CD1c-positive myeloid dendritic cell (primary cell): ENCODE measurements at regions not wholly inside any gene's neighbourhood (a gene's known extent, or its start where the extent isn't known, plus 50 kb on each side); places are given as distances from the start of the nearest gene placed in this dataset.

Experiments
- DNase-seq: peaks from one replicate; pipeline ENCODE4 v3.0.0-alpha.2; 2016; ENCODE audit errors: extremely low spot score

DNA sequence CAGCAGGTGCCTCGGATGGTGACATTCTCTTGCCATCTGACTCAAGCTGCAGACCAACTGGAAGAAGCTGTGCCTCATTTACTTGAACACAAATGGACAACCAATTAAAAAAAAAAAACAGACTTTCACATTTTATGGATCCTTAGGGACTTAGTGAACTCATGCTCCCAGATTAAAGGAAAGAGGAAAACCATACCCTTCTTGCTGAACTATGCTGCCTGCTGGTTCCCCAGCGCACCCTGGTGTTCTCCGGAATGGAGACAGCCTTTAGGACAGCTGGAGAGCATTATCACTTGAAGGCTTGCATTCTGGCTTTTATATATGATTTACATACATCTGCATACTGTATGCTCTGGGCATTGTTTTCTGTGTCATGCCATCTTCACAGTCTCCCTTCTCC, 370.7 kb downstream of the SLC4A3 start:
- DNase-seq, result no peak

DNA sequence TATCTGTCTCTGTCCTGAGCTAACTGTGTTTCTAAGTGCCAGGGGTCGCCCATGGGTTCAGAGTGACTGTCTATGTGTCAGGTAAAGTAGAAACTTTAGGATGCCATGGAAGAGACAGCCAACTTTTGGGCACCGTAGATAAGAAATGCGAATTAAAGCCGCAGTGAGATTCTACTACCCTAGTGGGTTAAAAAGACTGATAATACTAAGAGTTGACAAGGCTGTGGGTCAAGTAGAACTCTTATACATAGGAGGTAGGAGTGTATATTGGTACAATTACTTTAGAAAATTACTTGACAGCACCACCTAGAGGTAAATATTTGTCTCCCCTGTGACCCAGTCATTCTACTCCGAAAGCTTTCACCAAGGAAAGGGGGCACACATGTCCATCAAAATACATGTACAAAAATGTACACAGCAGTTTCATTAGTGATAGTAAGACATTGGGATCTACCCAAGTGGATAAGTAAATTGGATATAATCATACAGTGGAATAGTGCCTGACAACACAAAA, 371.3 kb downstream of the SLC4A3 start:
- no peak for DNase-seq

DNA sequence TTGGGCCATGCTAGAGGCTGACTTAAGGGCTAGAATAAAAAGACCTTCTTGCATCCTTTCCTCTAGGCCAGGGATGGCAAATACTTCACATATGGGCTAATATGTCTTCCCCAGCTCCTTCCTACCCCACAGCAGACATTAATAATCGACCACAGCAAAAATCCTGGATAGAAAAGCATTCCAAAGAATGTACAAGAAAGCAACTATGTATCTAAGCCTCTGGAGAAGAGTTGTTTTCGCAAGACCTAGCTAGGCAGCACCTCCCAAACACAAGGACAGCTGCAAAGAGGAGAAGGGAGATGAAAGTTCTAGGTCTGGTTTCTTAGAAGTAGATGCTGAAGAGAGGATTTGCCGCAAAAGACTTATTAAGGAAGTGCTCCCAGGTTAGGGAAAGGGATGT, 372.6 kb downstream of the SLC4A3 start:
- DNase-seq, result no peak

DNA sequence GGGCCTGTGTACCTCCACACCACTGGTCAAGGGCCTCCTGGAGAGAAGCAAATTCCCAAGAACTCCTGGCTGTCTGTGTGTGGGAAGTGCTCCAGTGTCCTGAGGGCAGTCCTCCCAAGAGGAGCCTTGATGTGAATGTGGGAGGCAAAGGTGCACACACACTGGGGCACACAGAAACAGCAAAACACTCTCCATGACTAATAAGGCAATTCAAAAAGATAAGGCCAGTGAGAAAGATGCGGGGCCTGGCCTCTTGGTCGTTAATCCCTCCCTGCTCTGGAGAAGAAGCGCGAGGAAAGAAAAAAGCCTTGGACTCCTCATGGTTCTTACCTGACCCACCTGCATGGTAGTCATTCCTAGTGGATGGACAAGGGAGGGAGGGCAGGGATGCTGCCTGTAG, 373.2 kb downstream of the SLC4A3 start:
- no peak for DNase-seq

DNA sequence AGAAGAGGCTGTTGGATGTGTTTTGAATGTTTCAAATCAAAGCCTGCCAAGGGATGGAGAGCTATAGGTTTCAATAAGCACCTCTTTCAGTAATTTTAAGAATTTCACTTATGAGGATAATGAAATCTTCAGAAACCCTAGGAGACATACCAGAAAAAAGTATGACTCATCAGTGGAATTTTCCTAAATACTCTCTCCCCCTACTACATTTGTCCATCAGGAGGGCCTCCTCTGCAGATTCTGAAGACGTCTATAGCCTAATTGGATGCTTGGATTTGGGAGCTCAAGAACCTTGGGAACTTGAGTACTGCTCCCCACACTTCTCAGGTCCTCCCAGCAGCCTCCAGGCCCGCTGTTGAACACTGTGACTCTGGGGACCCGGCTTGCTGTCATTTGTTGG, 374.3 kb downstream of the SLC4A3 start:
- DNase-seq, result no peak

DNA sequence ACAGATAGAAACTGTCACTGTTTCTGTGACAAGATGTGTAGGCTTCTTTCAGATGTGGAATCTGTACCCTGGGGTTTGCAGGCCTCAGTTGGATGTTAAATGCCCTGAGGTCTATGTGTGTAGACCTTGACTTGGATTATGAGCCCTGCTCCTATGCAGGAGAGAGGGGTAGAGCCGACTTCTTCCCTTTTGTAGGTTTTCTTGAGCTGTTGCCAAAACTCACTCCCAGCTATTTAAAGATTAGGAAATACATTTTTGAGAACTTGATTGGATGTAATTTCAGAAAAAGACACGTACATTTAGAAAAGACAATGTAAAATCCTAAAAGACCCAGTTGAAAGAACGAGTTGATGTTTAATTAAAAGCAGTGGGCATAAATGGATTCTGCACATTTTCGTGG, 374.8 kb downstream of the SLC4A3 start:
- no peak for DNase-seq

DNA sequence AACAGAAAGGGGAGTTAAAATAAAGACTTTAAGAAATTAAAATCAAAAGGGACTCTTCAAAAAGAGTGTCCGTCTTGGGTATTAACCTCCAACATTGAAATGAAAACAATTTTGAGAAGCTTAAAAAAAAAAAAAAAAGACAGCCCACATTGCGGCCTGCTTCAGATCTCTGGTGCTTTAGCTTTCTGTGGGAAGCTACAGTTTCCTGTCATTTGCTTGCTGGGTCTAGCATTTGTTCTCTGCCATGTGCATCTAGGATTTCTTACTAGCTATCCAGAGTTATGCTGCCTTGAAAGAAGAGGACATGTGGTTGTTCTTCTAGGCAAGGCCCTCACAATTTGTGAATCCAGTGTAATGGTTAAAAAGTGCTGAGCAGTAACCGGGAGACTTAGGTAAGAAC, 375.3 kb downstream of the SLC4A3 start:
- no peak for DNase-seq

DNA sequence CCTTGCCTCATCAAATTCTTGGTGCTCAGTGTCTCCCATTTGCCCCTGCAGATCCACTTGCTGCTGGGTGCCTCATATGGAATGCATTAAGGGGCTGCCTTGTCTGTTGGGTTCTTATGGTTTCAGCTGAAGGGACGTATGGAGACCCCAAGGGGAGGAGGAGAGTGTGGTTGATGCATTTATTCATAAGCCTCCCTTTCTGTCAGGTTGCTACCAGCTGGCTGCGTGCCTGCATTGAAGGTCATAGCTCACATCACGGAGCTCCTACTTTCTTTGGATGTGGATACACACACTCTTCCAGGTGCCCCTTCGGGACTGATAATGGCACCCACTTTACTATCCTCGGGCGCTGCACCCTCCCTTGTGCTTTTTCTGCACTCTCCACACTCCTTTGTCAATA, 377.9 kb downstream of the SLC4A3 start:
- no peak for DNase-seq

DNA sequence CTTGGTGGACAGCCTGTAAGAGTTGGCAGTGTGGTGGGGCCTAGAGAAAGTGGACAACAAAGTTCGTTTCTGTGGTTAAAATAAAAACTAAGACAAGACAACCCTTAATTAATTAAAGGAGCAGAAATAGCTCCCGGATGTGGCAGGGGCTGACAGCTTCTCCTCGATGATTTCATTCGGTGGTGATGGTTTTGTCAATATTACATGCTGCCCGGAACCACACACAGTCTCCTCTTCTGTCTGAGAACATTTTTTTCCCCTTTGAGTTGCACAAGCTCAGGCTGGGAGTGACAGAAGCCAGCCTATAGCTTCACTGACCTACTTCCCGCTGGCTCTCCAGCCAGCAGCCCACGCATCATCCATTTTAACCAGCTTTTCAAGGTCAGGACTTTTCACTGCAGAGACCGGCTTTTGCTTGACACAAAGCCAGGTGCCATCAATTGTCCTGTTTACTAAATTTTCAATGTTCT, 378.8 kb downstream of the SLC4A3 start:
- no peak for DNase-seq

DNA sequence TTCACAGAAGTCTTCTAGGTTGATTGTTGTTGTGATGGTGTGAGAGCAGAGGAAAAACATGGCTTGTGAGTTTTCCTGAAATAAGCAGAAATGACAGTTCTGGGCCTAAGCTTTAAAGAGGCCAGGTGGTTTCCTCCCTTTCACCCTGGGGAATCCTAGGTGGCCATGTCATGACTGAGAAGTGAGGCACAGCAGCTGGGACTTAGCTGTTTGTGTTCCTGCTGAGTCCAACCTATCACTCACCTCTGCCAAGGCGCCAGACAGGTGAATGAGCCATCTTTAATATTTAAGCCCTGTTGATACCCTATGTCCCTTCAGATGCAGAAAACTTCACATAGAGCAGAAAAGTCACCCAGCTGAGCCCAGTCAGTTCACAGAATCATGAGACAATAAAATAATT, 384.4 kb downstream of the SLC4A3 start:
- DNase-seq, result no peak

DNA sequence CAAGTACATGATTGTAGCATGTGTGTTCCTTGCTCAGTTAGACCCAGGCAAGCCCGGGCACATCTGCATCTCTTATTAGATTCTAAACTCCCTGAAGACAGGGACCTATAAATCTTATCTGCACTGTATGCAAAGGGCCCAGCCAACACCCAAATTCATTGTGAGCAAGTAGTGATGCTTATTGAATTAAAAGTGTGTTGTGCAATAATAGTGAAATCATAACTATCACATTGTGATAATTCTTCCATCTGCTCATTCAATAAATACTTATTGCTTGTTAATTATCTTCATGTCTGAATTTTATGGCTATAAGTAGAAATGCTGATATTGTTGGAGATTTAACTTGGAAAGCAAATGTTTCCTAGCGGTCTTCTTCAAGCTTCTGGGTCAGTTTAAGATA, 387.5 kb downstream of the SLC4A3 start:
- no peak for DNase-seq

DNA sequence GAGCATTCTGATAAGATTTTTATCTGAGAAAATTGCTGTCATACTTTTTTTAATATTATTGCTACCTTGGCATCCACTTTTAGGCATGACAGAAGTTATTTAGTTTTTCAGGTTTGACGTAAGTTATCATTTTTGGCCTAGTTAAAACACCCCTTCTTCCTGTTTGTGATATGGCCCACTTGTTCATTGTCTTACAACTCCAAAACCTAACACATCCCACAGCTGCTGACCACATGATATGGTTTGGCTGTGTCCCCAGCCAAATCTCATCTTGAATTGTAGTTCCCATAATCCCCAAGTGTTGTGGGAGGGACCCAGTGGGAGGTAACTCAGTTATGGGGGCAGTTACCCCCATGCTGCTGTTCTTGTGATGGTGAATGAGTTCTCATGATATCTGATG, 388.1 kb downstream of the SLC4A3 start:
- DNase-seq, result no peak

DNA sequence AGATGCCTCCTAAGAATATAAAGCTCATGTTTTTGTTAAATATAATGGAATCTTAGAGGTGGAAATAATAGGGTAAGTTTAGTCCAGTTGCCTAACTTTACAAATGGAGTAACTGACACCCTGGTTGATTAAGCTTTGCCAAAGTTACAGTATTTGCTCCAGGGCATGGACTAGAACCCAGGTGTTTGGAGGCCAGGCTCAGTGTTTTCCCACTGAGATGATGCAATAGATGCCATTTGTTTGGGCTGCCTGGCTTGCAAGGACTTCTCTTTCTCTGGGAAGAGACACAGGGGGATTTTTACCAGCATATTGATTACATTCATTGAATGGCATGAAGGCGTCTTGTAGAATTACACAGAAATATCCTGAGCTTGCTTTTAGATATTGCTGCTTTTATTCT, 397.8 kb downstream of the SLC4A3 start:
- no peak for DNase-seq

DNA sequence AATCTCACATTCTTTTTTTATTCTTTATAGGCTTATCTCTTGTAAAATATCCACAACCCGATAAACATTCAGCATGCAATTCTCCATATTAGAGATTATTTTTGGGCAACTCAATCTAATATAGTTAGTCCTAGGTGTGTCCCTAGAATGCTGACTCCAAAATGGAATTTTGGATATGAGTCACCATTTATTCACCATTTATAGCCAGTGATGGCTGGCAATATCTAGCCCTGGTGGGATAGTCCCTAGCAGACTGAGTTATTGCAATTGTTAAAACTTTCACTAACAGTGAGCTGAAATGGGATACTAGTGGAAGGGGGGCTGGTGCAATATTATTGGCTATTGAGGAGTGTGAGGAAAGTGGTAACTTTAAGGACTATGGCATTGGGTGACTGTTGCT, 401.6 kb downstream of the SLC4A3 start:
- no peak for DNase-seq

DNA sequence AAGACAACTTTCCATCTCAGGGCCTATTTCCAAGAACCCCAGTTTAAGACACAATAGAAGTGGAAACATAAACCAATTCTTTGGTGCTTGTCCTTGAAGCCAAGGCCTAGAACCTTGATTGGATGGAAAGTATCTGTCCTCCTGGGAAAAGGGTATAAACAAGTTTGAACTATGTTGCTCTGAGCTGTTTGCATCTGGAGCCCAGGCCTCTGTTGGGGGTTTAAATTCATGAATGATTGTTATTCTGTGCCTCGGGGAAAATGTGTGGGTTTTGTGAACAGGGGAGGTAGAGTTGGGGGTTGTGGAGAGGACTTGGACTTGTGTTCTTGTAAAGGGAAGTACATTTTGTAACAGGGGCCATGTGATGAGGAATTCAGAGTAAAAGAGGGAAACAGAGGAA, 406.1 kb downstream of the SLC4A3 start:
- DNase-seq, result no peak

DNA sequence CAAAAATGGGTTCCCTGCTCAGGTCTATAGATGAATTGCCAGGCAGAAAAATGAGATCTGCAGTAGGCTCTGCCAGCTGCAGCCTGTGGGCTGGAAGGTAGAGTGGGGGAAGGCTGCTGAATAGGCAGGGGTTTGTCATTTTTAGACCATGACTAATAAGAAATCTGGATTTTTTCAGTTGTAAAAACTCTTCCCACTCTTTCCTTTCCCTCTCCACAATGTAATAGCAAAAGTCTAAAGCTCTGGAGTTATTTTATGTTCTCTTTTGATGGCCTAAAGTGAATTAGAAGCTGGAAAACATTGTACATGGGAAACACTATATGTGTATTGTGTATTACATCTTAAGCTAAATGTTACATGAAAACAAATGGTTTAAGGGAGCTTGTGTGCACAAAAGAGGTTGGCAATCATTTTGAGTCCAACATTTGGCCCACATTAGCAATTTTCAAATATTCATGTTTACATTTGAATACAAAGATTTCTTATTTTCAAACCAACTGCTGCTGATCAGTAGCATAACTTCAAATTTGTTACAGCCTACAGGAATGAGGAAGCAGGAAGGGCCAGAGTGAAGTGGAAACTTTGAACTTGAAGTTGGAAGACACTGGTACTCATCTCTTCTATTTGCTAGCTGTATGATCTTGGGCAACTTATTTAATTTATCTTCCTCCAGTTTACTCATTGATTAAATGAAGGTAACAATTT, 407.1 kb downstream of the SLC4A3 start:
- no peak for DNase-seq

DNA sequence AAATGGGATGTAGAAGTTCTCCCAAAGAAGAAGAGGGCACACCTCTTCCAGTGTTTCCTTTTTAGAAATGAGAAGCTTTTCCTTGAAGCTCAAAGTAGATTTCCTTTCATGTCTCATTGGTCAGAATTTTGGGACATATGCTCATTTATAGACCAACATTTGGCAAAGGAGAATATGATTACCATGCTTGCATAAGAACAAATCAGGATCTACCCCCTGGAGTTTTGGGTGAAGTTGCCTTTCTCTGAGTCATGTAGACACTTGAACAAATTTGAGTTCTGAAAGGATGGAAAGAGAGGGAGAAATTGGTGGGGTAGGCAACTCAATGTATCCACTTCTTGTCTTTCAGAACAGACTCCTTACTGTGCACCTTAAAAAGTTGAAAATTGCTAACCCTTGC, 409.0 kb downstream of the SLC4A3 start:
- no peak for DNase-seq

DNA sequence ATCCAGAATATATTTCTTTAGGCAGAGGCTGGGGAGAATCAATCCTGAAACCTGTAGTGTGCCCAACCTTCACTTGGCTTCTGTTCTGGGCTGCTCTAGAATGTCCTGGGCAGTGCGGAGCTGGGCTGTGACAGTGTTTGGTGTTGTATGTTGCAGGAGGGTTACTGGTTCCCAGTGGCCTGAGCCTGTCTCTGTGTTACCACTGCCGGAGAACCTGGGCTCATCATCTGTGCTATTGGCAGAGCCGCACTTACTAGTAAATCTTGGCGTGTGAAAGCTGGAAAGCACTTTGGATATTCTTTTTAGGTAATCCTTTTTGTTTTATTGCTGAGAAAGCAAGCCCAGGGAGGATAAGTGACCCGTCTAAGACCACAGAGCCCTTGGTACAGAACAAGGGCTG, 412.9 kb downstream of the SLC4A3 start:
- DNase-seq, result no peak

DNA sequence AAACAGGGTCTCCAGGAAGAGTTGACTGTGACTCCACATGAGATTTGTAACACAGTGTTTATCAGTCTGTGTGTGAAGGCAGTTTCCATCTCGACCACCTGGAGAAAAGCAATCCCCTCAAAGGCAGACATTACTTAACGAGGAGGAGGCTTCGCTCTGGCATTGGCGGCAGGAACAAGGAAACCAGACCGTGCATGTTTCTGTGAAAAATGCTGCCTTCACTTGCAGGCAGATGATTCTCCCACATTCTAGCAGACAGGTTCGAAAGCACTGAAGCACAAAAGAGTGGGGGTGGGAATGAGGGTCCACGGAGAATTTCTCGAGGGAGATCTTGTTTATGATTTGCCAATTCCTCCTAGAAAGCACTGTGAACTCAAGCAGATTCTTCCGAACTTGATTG, 414.0 kb downstream of the SLC4A3 start:
- no peak for DNase-seq

DNA sequence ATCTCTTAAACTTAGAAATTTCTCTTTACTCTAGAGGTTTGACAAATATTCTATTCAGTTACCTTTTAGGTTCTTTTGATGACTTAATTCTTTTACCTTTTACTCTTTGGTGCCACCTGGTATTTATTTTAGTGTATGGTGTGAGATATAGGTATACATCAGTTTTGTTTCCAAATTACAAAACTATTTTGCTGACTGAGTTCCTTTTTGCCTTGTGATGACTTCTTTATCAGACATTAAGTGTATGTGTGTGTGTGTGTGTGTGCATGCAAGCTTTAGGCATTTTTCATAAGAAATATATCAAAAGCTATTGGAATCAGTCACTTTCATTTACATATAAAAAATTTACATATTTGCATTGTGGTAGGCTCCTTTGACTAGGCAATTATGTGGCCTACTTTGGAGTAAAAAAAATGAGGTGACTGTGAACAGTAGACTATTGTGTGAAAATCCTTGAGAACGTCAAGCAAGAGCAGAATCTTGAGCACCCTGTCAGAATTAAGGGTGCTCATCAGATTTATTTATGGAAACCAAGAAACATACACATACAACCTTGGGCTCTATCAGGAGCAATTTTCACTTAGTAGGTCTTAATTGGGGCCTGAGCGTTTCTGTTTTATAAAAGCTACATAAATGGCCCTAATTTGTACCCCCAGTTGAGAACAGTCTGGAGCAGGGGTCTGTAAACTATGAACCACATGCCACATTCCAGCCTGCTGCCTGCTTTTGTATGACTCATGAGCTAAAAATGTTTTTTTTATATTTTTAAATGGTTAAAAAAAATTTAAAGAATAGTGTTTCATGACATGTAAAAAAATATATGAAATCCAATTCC, 415.9 kb downstream of the SLC4A3 start:
- no peak for DNase-seq

DNA sequence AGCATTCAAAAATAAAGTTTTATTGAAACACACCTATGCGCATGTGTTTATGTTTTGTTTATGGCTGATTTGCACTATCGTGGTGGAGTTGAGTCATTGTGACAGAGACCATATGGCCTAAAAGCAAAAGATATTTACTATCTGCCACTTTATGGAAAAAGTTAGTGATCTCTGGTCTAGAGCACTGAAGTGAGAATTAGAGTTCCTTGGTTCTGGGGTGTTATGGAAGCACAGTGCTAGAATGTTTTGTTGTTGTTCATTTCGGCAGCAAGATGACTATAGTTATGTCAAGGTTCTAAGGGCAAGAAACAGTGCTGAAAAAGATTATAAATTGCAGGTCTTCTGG, 416.5 kb downstream of the SLC4A3 start:
- no peak for DNase-seq

DNA sequence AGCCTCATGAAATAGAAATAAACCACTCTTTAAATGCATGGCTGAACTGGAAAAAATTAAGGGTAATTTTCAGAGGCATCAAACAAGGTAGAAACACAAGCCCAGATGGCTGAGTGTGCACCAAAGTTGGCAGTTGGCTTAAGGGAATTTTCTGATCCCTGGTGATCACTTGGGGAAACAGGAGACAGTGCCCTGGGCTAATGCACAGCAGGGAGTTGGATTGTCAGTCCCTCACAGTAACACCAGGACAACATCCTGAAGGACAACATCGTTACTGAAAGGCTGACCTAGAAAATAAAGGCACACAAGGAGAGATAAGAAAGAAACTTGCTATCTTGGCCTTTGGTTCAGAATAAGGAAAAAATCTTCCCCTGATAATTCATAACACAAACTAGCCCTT, 417.0 kb downstream of the SLC4A3 start:
- DNase-seq, result no peak

DNA sequence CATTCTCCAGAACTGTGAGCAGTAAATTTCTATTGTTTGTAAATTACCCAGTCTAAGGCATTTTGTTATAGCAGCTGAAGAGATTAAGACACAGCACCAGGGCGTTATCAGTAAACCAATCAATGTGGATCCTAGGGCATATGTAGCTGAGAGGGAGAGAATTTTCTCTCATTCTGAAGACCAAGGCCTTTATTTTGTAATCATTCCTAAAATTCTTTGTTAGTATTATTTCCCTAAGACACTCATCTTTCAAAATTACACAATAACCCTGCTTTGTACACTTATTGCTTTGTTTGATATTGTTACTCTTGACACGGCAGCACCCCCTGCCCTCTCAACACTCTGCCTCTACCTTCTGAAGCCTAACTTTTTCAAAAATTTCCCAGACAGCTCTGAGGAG, 419.1 kb downstream of the SLC4A3 start:
- no peak for DNase-seq
